SH-SY5Y (cell line): ENCODE measurements at regions not wholly inside any gene's neighbourhood (a gene's known extent, or its start where the extent isn't known, plus 50 kb on each side); places are given as distances from the start of the nearest gene placed in this dataset.

Experiments
- GATA2 ChIP-seq: IDR thresholded peaks from 2 replicates; pipeline ENCODE4 v1.6.1; 2011; ENCODE audit warnings: mild to moderate bottlenecking, low read depth, low read length
- GATA3 ChIP-seq: IDR thresholded peaks from 2 replicates; pipeline ENCODE4 v1.6.1; 2011; ENCODE audit warnings: low read depth, mild to moderate bottlenecking, low read length, moderate library complexity

- TF ChIP-seq GATA2 (no peak), GATA3 (no peak)
Observed at GRCh38 chr1:242774256-242774655, 249.8 kb upstream of the PLD5 start.

- TF ChIP-seq GATA2: no peak
- TF ChIP-seq GATA3: no peak
Observed at GRCh38 chr1:242770366-242770765, 245.9 kb upstream of the PLD5 start.

GRCh38 chr1:242764161-242764560 lies 239.7 kb upstream of the PLD5 start:
- TF ChIP-seq GATA2 (no peak), GATA3 (no peak)

GRCh38 chr1:242761556-242761955 lies 237.1 kb upstream of the PLD5 start:
- TF ChIP-seq GATA3 (no peak), GATA2 (no peak)

- TF ChIP-seq GATA3: no peak
- no peak for TF ChIP-seq GATA2
Observed at GRCh38 chr1:242754926-242755325, 230.4 kb upstream of the PLD5 start.

- TF ChIP-seq GATA2 (peak; percentile 96), GATA3 (peak; percentile 99)
Observed at GRCh38 chr1:242754125-242754524, 229.6 kb upstream of the PLD5 start.

GRCh38 chr1:242747233-242747632 lies 222.7 kb upstream of the PLD5 start:
- TF ChIP-seq GATA2: no peak
- no peak for TF ChIP-seq GATA3

- TF ChIP-seq GATA3: no peak
- TF ChIP-seq GATA2: no peak
Observed at GRCh38 chr1:242745079-242745478, 220.6 kb upstream of the PLD5 start.

GRCh38 chr1:242743983-242744780 lies 219.7 kb upstream of the PLD5 start:
- no peak for TF ChIP-seq GATA3
- no peak for TF ChIP-seq GATA2

- TF ChIP-seq GATA3 (no peak), GATA2 (no peak)
Observed at GRCh38 chr1:242738702-242739645, 214.5 kb upstream of the PLD5 start.

GRCh38 chr1:242736611-242737010 lies 212.1 kb upstream of the PLD5 start:
- TF ChIP-seq GATA3 (no peak), GATA2 (no peak)

- TF ChIP-seq GATA3: no peak
- TF ChIP-seq GATA2: no peak
Observed at GRCh38 chr1:242735323-242735722, 210.8 kb upstream of the PLD5 start.

- TF ChIP-seq GATA3 (no peak), GATA2 (no peak)
Observed at GRCh38 chr1:242731446-242731845, 206.9 kb upstream of the PLD5 start.

- TF ChIP-seq GATA3 (no peak), GATA2 (no peak)
Observed at GRCh38 chr1:242728696-242729095, 204.2 kb upstream of the PLD5 start.

- TF ChIP-seq GATA3: no peak
- no peak for TF ChIP-seq GATA2
Observed at GRCh38 chr1:242723044-242723716, 198.7 kb upstream of the PLD5 start.
